Liver (tissue), 8 donors: ENCODE measurements at regions not wholly inside any gene's neighbourhood (a gene's known extent, or its start where the extent isn't known, plus 50 kb on each side); places are given as distances from the start of the nearest gene placed in this dataset.

Experiments used
- DNase-seq: peaks from one replicate; pipeline ENCODE4 v3.0.0-alpha.2; 2017; ENCODE audit warnings: low spot score
- H3K27ac ChIP-seq, 2 donors: one replicate each; pipeline ENCODE4 v1.7.0; 2013; ENCODE audit warnings: inconsistent platforms in 2 of 2, low read length in 2 of 2, control low read depth in 1 of 2, low read depth in 1 of 2, mild to moderate bottlenecking in 1 of 2
- H3K27me3 ChIP-seq, 4 donors: one replicate each; pipeline versions ENCODE4 v1.6.1 to v1.7.0; 2013; ENCODE audit warnings: low read length in 3 of 4, inconsistent platforms in 1 of 4, mild to moderate bottlenecking in 1 of 4, moderate library complexity in 1 of 4; ENCODE audit not compliant: control insufficient read depth in 4 of 4, insufficient read depth in 4 of 4
- H3K36me3 ChIP-seq, 4 donors: one replicate each; pipeline versions ENCODE4 v1.6.1 to v1.7.0; 2013; ENCODE audit warnings: low read length in 3 of 4, mild to moderate bottlenecking in 3 of 4, low read depth in 1 of 4, moderate library complexity in 1 of 4; ENCODE audit not compliant: control insufficient read depth in 4 of 4, insufficient read depth in 3 of 4
- H3K4me1 ChIP-seq, 4 donors: one replicate each; pipeline versions ENCODE4 v1.6.1 to v1.7.0; 2013; ENCODE audit warnings: low read length in 3 of 4, mild to moderate bottlenecking in 3 of 4, moderate library complexity in 1 of 4; ENCODE audit not compliant: control insufficient read depth in 4 of 4, insufficient read depth in 4 of 4
- H3K4me3 ChIP-seq, 3 donors: one replicate each; pipeline versions ENCODE4 v1.6.1 to v1.7.0; 2013; ENCODE audit warnings: low read length in 3 of 3, control low read depth in 1 of 3, low read depth in 1 of 3, mild to moderate bottlenecking in 1 of 3
- H3K9ac ChIP-seq, 2 donors: one replicate each; pipeline ENCODE4 v1.7.0; 2013; ENCODE audit warnings: low read length in 2 of 2, mild to moderate bottlenecking in 2 of 2, moderate library complexity in 2 of 2, control low read depth in 1 of 2, low read depth in 1 of 2
- H3K9me3 ChIP-seq, 4 donors: one replicate each; pipeline versions ENCODE4 v1.6.1 to v1.7.0; 2013; ENCODE audit warnings: low read length in 3 of 4; ENCODE audit not compliant: control insufficient read depth in 4 of 4
- EGR1 ChIP-seq, 2 donors: IDR thresholded peaks; 2 replicates each; pipeline ENCODE4 v1.6.1; 2016 to 2018; ENCODE audit warnings: antibody characterized with exemption in 2 of 2, low read depth in 2 of 2
- FOXA1 ChIP-seq: IDR thresholded peaks from 2 replicates; pipeline ENCODE4 v1.6.1; 2016; ENCODE audit warnings: antibody characterized with exemption
- FOXA2 ChIP-seq: IDR thresholded peaks from 2 replicates; pipeline ENCODE4 v1.6.1; 2016; ENCODE audit warnings: antibody characterized with exemption
- GABPA ChIP-seq, 2 donors: IDR thresholded peaks in 1 of 2; conservative IDR thresholded peaks in 1 of 2; 2 replicates each; pipeline ENCODE4 v1.6.1; 2016; ENCODE audit warnings: antibody characterized with exemption in 2 of 2, mild to moderate bottlenecking in 1 of 2, moderate library complexity in 1 of 2
- HNF4A ChIP-seq, 2 donors: conservative IDR thresholded peaks; 2 replicates each; pipeline ENCODE4 v1.6.1; 2016; ENCODE audit warnings: antibody characterized with exemption in 2 of 2, mild to moderate bottlenecking in 2 of 2
- HNF4G ChIP-seq: IDR thresholded peaks from 2 replicates; pipeline ENCODE4 v1.6.1; 2016; ENCODE audit warnings: antibody characterized with exemption
- JUND ChIP-seq, 2 donors: IDR thresholded peaks; 2 replicates each; pipeline ENCODE4 v1.6.1; 2016; ENCODE audit warnings: antibody characterized with exemption in 2 of 2
- RAD21 ChIP-seq, 2 donors: IDR thresholded peaks; 2 replicates each; pipeline ENCODE4 v1.6.1; 2016; ENCODE audit warnings: antibody characterized with exemption in 2 of 2, mild to moderate bottlenecking in 2 of 2
- RXRA ChIP-seq, 2 donors: IDR thresholded peaks; 2 replicates each; pipeline ENCODE4 v1.6.1; 2017 to 2018; ENCODE audit warnings: antibody characterized with exemption in 2 of 2, mild to moderate bottlenecking in 1 of 2
- SP1 ChIP-seq: IDR thresholded peaks from 2 replicates; pipeline ENCODE4 v1.6.1; 2018; ENCODE audit warnings: antibody characterized with exemption, mild to moderate bottlenecking
- TAF1 ChIP-seq: conservative IDR thresholded peaks from 2 replicates; pipeline ENCODE4 v1.6.1; 2016; ENCODE audit warnings: antibody characterized with exemption, mild to moderate bottlenecking
- YY1 ChIP-seq: IDR thresholded peaks from 2 replicates; pipeline ENCODE4 v1.6.1; 2016; ENCODE audit warnings: antibody characterized with exemption, mild to moderate bottlenecking
- WGBS: extraction: QIAGEN DNeasy Blood & Tissue Kit; methylation state at CpG from one replicate; pipeline ENCODE4 v1.1.7; 2013; 5-methylcytosine and 5-hydroxymethylcytosine counted together
- TF ChIP-seq, protein P1 (sequence below): fragments of 150-350 bp; IDR thresholded peaks from 2 replicates; pipeline ENCODE4 v1.5.1; 2017; ENCODE audit warnings: improper control_type of control experiment, low read depth, low read length; ENCODE audit not compliant: missing input control
- TF ChIP-seq, protein P2 (sequence below): IDR thresholded peaks from 2 replicates; pipeline ENCODE4 v1.6.1; 2016; ENCODE audit warnings: antibody characterized with exemption
- TF ChIP-seq, protein P3 (sequence below): IDR thresholded peaks from 2 replicates; pipeline ENCODE4 v1.6.1; 2016; ENCODE audit warnings: antibody characterized with exemption
- TF ChIP-seq, protein P4 (sequence below): IDR thresholded peaks from 2 replicates; pipeline ENCODE4 v1.6.1; 2016; ENCODE audit warnings: antibody characterized with exemption, mild to moderate bottlenecking
- TF ChIP-seq, protein P5 (sequence below): IDR thresholded peaks from 2 replicates; pipeline ENCODE4 v1.6.1; 2016; ENCODE audit warnings: antibody characterized with exemption
- donor health status: healthy.
- donor health status: healthy.
- donor health status: healthy.
- donor health status: healthy.
- donor health status: healthy.

DNA sequence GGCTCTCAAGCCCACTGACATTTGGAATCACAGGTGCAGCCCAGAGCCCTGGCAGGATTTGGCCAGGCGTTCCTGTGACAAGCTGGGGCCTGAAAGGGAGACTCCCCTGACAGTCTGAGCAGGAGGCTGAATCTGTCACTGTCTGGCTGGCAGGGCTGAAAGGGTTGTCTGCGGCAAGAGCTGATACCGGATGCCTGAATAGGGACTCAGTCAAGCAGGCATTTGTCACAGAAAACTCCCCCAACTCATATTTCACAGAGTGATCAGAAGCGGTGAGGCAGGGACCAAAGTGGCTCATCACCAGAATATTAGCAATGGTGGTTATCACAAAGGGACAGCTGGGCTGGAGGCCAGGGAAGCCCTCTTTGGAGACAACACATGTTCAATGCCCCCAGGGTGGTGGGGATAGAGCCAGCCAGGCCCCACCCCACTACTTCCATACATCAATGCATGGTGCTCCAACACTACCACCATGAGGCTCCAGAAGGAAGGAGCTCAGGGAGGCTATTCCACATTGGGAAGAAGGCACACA lies 295.5 kb downstream of the DTWD2 start:
- Histone ChIP-seq H3K27me3 (no peaks in the 10 kb centered on the region), H3K9ac (no peak overlapping the region), H3K36me3 (no peaks in the 10 kb centered on the region), H3K4me1 (no peaks in the 10 kb centered on the region), H3K4me3 (no peak overlapping the region), H3K27ac (no peak overlapping the region), H3K9me3 (no peaks in the 10 kb centered on the region)
- DNase-seq: no peak
- TF ChIP-seq, protein P1, sequence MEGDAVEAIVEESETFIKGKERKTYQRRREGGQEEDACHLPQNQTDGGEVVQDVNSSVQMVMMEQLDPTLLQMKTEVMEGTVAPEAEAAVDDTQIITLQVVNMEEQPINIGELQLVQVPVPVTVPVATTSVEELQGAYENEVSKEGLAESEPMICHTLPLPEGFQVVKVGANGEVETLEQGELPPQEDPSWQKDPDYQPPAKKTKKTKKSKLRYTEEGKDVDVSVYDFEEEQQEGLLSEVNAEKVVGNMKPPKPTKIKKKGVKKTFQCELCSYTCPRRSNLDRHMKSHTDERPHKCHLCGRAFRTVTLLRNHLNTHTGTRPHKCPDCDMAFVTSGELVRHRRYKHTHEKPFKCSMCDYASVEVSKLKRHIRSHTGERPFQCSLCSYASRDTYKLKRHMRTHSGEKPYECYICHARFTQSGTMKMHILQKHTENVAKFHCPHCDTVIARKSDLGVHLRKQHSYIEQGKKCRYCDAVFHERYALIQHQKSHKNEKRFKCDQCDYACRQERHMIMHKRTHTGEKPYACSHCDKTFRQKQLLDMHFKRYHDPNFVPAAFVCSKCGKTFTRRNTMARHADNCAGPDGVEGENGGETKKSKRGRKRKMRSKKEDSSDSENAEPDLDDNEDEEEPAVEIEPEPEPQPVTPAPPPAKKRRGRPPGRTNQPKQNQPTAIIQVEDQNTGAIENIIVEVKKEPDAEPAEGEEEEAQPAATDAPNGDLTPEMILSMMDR: no peak
- TF ChIP-seq FOXA2 (no peak), EGR1 (IDR thresholded peaks at IDR 0.05; ENCODE audit: low read depth in 2 of 2) (no peak), FOXA1 (no peak), HNF4G (no peak), SP1 (no peak), RAD21 (IDR thresholded peaks at IDR 0.05) (no peak), RXRA (IDR thresholded peaks at IDR 0.05) (no peak)
- TF ChIP-seq, protein P2, sequence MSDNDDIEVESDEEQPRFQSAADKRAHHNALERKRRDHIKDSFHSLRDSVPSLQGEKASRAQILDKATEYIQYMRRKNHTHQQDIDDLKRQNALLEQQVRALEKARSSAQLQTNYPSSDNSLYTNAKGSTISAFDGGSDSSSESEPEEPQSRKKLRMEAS: no peak
- WGBS: 75% methylated on average over 4 of the region's 4 CpGs

DNA sequence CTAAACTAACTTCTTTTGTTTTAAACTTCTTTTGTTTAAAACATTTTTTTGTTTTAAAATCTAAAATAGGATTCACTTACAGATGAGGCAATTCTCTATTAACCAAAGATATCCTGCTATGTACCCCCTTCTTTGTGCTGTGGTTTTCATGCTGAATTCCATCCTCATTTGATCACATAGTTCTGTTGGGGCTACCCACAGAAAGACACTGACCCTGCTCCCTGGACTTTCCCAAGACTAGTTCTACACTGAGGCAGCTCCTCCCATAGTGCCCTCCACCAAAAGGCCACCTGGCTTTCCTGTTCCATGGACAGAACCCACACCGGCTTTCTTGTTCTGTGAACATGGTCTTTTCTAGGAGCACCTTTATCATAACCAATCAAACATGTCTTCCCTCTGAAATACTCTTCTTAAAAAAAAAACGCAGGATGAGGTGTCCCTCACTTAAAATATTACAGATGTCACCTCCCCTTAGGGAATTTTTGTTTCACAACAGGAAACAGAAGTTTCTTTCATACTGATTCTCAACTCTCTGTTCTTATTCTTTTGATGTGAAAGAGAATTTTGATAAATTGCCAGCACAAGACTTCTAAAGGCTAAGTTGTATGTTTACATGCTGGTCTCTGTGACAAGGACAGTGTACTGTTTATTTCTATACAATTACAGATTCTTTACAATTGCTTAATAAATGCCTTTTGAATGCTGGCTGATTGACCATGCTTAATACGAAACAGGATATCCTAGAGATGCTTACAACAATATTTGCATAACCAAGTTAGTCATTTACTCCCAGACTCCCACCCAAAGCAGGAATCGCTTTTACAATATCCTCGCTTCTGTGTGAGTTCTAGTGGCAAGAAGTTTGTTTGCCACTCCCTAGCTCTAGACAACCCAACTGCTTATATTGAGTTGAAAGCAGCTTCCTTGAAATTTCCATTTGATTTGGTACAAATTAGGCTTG lies 300.4 kb downstream of the DTWD2 start:
- WGBS: 80% methylated on average over 5 of the region's 5 CpGs
- Histone ChIP-seq H3K9ac (no peak overlapping the region), H3K36me3 (no peaks in the 10 kb centered on the region), H3K4me3 (no peak overlapping the region), H3K27ac (no peak overlapping the region), H3K27me3 (no peaks in the 10 kb centered on the region), H3K9me3 (no peaks in the 10 kb centered on the region), H3K4me1 (no peaks in the 10 kb centered on the region)
- TF ChIP-seq FOXA1 (no peak), FOXA2 (no peak), RAD21 (IDR thresholded peaks at IDR 0.05) (no peak), HNF4G (no peak), YY1 (no peak), JUND (IDR thresholded peaks at IDR 0.05) (no peak), HNF4A (conservative IDR thresholded peaks at IDR 0.05) (no peak), TAF1 (no peak), GABPA (IDR thresholded peaks at IDR 0.05 in 1 of 2, conservative IDR thresholded peaks at IDR 0.05 in 1 of 2) (no peak), SP1 (no peak), EGR1 (IDR thresholded peaks at IDR 0.05; ENCODE audit: low read depth in 2 of 2) (no peak)
- TF ChIP-seq, protein P2: no peak
- TF ChIP-seq, protein P3, sequence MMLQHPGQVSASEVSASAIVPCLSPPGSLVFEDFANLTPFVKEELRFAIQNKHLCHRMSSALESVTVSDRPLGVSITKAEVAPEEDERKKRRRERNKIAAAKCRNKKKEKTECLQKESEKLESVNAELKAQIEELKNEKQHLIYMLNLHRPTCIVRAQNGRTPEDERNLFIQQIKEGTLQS: no peak
- TF ChIP-seq, protein P4, sequence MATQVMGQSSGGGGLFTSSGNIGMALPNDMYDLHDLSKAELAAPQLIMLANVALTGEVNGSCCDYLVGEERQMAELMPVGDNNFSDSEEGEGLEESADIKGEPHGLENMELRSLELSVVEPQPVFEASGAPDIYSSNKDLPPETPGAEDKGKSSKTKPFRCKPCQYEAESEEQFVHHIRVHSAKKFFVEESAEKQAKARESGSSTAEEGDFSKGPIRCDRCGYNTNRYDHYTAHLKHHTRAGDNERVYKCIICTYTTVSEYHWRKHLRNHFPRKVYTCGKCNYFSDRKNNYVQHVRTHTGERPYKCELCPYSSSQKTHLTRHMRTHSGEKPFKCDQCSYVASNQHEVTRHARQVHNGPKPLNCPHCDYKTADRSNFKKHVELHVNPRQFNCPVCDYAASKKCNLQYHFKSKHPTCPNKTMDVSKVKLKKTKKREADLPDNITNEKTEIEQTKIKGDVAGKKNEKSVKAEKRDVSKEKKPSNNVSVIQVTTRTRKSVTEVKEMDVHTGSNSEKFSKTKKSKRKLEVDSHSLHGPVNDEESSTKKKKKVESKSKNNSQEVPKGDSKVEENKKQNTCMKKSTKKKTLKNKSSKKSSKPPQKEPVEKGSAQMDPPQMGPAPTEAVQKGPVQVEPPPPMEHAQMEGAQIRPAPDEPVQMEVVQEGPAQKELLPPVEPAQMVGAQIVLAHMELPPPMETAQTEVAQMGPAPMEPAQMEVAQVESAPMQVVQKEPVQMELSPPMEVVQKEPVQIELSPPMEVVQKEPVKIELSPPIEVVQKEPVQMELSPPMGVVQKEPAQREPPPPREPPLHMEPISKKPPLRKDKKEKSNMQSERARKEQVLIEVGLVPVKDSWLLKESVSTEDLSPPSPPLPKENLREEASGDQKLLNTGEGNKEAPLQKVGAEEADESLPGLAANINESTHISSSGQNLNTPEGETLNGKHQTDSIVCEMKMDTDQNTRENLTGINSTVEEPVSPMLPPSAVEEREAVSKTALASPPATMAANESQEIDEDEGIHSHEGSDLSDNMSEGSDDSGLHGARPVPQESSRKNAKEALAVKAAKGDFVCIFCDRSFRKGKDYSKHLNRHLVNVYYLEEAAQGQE: no peak
- TF ChIP-seq, protein P5, sequence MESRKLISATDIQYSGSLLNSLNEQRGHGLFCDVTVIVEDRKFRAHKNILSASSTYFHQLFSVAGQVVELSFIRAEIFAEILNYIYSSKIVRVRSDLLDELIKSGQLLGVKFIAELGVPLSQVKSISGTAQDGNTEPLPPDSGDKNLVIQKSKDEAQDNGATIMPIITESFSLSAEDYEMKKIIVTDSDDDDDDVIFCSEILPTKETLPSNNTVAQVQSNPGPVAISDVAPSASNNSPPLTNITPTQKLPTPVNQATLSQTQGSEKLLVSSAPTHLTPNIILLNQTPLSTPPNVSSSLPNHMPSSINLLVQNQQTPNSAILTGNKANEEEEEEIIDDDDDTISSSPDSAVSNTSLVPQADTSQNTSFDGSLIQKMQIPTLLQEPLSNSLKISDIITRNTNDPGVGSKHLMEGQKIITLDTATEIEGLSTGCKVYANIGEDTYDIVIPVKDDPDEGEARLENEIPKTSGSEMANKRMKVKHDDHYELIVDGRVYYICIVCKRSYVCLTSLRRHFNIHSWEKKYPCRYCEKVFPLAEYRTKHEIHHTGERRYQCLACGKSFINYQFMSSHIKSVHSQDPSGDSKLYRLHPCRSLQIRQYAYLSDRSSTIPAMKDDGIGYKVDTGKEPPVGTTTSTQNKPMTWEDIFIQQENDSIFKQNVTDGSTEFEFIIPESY: no peak
- DNase-seq: no peak
